ENCODE measurements at regions not wholly inside any gene's neighbourhood (a gene's known extent, or its start where the extent isn't known, plus 50 kb on each side); places are given as distances from the start of the nearest gene placed in this dataset.

GRCh38 chr11:11779975-11780374 is 61.8 kb upstream of the USP47 start:
- no peak for TF ChIP-seq CTCF (conservative IDR thresholded peaks at IDR 0.05)
- no peak overlapping the region for H3K27ac ChIP-seq

- no peak for TF ChIP-seq CTCF (conservative IDR thresholded peaks at IDR 0.05)
- no peak overlapping the region for H3K27ac ChIP-seq
Observed at GRCh38 chr11:11777897-11778296, 63.9 kb upstream of the USP47 start.

- no peak overlapping the region for H3K27ac ChIP-seq
- TF ChIP-seq CTCF (conservative IDR thresholded peaks at IDR 0.05) = no peak
Observed at GRCh38 chr11:11776714-11777113, 65.1 kb upstream of the USP47 start.

- TF ChIP-seq CTCF (conservative IDR thresholded peaks at IDR 0.05) = no peak
- H3K27ac ChIP-seq = no peak overlapping the region
Observed at GRCh38 chr11:11774928-11775327, 66.8 kb upstream of the USP47 start.

- H3K27ac ChIP-seq = no peak overlapping the region
Observed at GRCh38 chr11:11772865-11773515, 68.8 kb upstream of the USP47 start.

GRCh38 chr11:11770921-11771486 is 70.8 kb upstream of the USP47 start:
- TF ChIP-seq CTCF (conservative IDR thresholded peaks at IDR 0.05) = no peak
- H3K27ac ChIP-seq = no peak overlapping the region

More at GRCh38 chr11:11772865-11773515, 68.8 kb upstream of the USP47 start:
- TF ChIP-seq CTCF (conservative IDR thresholded peaks at IDR 0.05) = no peak

GRCh38 chr11:11770296-11770695 is 71.5 kb upstream of the USP47 start:
- TF ChIP-seq CTCF (conservative IDR thresholded peaks at IDR 0.05) = no peak
- H3K27ac ChIP-seq = no peak overlapping the region
